CD4-positive, alpha-beta T cell treated with Interleukin-4 for 4 hours (primary cell): ENCODE measurements at regions not wholly inside any gene's neighbourhood (a gene's known extent, or its start where the extent isn't known, plus 50 kb on each side); places are given as distances from the start of the nearest gene placed in this dataset.

Experiments used
- DNase-seq: peaks from one replicate; pipeline ENCODE4 v3.0.0-alpha.2; 2020

DNA sequence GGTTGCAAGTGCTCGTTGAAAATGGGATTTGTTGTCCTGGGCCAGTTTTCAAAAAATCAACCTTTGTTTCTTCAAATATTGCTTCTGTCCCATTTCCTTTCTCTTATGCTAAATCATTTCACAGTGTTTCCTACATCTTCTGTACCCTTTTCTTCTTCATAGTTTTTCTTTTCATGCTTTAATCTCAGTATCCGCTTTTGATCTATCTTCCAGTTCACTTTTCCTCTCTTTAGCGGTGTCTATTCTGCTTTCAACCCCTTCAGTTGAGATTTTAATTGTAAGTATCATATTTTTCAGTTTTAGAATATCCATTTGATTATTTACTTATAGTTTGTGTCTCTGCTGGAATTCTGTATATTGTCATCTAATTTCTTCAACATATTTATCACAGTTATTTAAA lies 311.7 kb upstream of the TPM1 start:
- DNase-seq, result no peak

- DNase-seq, result no peak
Measured at GRCh38 chr15:62732078-62732477, 310.5 kb upstream of the TPM1 start.

GRCh38 chr15:62734706-62735105 lies 307.8 kb upstream of the TPM1 start:
- no peak for DNase-seq

- DNase-seq, result no peak
Measured at GRCh38 chr15:62736756-62737155, 305.8 kb upstream of the TPM1 start.

GRCh38 chr15:62737551-62737950 lies 305.0 kb upstream of the TPM1 start:
- no peak for DNase-seq

DNA sequence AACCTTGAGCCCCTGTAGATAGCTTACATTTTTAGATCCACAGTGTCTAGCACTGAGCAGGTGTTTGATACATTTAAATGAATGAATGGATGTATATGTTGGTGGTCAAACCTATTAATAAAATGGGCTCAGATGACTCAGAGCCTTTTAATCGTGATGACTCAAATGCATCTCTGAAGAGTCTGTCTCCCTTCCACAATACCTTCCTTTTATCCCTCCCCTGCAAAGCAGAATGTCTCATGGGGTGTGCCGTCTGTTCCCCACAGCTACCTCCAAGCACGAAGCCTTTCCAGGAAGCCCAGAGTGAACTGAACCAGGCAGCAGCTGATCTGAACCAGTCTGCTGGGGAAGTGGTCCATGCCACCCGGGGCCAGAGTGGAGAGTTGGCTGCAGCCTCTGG lies 303.5 kb upstream of the TPM1 start:
- no peak for DNase-seq

- DNase-seq, result no peak
Measured at GRCh38 chr15:62739507-62739906, 303.0 kb upstream of the TPM1 start.

DNA sequence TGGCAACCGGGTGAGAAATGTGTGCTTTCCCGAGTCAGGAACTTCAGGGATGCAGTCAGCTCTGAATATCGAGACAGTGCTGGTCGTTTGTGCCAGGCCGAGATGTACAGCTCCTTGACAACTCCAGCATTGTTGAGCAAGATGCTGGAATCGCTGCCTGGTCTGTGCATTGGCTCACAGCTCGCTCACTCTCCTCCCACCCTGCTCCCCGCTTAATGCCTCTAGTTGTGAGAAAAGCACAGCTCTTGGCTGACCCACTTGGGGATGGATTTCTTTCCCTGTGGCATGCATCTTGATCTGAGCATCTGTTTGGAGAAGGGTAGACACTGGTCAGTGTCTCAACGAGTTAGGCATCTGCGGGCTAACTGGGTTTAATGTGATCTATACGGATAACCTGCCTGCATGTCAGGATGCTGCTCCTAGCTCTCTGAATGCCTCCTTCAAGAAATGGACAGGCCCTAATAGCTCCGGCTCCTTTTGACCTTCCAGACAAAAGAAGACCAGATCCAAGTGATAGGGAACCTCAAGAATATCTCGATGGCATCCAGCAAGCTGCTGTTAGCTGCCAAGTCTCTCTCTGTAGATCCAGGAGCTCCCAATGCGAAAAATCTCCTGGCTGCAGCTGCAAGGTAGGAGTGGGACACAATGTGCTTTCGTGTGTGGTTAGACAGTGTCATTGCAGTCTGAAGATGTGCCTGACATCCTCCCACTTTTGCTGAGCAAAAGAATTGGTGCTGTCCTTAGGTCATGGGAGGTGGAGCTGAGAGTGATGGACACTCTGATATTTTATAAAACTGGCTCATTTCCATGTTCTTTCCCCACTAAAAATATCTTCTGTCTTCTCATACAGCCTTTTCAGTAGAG lies 302.2 kb upstream of the TPM1 start:
- no peak for DNase-seq

DNA sequence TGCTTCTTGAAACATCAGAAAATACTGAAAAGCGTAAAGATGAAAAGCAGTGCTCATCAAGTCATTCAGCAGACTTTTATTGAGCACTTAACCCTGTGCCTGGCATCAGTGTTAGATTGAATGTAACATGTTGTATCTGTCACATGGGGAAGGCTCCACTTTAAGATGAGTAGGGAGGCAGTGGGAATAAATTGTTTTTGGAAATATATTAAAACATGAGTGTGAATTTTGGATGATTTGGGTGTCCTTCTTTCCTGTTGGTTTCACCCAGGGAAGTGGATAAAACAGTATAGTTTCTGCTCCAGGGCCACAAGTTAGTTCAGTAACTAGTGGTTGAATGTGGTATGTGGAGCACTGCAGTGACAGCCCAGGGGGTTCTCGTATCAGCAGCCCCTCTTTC lies 301.4 kb upstream of the TPM1 start:
- no peak for DNase-seq

DNA sequence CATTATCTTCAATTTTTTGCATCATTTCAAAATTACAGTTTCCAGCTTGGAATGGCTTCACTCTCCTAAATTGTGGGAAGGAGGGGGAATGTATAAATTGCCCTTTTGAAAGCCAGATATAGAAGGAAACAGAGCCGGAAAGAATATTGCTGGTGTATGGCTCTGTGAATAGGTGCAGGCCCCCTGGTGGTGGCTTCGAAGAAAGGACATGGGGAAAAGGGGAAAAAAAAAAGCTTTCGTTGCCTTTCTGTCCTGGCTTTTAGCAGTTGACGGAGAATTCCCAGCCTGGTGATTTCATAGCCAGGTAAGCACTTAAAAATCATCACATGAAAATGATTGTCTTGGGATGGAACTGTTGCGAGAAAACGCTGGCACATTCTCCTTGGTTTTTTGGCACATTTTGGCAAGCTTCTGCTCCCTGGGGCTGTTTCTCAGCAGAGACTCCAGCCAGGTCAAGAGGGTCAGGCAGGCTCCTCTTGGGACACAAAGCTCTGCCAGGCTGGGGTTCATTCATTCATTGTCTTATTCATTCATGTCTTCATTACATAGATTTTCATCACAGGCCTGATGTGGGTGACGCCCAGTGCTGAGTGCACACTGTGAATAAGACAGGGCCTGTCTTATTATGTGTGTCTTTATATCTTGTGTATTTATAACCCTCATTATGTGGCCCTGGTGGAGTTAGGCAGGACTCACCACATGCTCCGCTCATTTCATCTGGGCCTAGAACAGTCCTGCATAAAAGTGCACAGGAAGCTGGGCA lies 300.0 kb upstream of the TPM1 start:
- DNase-seq, result peak; percentile 30

GRCh38 chr15:62745621-62746225 lies 296.8 kb upstream of the TPM1 start:
- DNase-seq, result no peak

DNA sequence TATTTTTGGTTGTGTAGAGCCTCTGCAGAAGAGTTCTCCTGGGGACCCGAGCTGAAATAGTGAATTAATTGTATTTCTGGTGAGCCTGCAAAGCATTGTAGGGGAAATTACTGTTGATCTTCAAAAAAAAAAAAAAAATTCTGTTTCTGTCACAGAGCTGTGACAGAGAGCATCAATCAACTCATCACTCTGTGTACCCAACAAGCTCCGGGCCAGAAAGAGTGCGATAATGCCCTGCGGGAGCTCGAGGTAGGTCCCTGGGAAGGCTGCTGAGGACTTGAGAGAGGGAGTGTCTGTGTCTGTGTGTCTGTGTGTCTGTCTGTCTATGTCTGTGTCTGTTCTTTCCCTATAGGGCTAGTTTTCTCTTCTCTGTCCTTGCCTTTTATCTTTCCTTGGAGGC lies 294.4 kb upstream of the TPM1 start:
- DNase-seq, result no peak

- DNase-seq, result no peak
Measured at GRCh38 chr15:62749036-62749815, 293.3 kb upstream of the TPM1 start.

DNA sequence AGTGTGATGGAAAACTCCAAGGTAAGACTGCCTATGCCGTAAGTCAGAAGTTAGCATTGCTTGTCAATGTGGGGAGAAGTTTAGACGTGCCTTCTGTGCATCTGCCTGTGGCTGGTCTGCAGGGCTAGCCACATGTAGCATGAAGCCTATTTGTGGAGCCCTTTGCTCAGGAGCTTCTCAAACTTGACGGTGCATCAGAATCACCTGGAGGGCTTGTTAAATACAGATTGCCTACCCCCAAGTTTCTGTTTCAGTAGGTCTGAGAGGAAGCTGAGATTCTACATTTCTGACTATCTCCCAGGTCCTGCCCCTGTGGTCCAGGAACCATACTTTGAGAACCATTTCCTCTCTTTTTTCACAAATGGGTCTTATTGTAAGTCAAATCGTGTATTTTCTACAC lies 292.1 kb upstream of the TPM1 start:
- DNase-seq, result no peak

DNA sequence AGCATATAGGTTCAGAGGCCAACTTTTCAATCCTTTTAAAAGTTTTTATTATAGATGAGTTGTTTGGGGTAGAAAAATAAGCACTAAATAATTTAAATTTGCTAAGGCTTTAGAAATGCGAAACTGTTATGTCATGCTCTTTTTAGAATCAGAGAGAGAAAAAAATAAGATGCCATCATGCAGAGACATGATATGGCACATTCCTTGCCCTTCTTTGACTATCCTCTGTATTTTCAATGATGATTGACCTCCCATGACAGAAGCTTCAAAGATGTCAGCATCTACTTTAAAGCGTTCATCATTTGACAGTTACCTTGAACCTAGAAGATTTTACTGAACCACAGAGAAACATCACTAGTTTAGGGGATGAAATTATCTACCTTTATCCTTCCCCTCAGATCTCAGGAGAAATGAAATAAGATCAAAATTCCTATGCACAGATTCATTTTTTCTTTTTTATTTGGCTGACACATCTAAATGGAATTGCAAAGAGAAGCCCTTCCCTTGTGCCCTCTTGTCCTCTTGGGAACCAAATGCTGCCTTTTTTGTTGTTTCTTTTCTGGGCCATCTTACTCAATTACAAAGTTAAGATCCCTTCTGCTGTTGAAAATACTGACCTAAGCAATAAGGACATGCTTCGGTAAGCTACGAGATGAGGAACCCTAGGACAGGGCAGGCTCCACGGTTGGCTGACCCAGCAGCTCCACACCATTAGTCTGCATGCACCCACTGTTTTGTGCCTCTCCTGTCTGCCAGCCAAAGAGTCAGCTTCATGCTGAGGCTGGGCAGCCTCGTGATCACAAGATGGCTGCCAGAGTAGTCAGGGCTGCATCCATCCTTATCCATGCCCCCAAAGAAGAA lies 289.7 kb upstream of the TPM1 start:
- DNase-seq, result no peak

DNA sequence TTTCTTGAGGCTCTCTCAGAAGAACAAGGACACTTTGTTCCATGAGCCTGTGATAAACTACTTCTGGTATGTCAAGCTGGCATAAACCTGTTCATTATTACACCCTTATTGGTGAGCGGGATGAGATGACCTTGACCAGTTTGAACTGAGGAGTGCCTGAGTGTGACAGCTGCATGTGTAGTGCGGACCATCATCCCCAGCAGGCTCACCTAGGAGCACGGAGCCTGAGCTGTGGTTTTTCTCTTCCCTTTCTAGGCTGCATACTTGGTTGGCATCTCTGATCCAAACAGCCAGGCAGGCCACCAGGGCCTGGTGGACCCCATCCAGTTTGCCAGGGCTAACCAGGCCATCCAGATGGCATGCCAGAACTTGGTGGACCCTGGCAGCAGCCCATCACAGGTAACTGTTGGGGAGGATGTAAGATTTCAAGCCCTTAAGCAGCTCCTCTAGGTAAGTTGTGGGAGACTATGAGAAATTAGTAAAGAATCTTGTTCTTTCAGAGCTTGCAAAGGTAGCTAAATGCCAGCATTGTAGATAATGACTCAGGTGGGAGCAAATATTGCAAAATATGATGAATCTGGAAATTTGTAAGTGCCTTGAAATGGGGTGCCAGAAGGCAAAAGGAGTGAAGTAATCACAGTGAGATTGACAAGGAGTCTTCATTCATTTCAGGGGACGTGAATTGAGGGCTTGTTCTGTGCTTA lies 288.9 kb upstream of the TPM1 start:
- DNase-seq, result no peak

DNA sequence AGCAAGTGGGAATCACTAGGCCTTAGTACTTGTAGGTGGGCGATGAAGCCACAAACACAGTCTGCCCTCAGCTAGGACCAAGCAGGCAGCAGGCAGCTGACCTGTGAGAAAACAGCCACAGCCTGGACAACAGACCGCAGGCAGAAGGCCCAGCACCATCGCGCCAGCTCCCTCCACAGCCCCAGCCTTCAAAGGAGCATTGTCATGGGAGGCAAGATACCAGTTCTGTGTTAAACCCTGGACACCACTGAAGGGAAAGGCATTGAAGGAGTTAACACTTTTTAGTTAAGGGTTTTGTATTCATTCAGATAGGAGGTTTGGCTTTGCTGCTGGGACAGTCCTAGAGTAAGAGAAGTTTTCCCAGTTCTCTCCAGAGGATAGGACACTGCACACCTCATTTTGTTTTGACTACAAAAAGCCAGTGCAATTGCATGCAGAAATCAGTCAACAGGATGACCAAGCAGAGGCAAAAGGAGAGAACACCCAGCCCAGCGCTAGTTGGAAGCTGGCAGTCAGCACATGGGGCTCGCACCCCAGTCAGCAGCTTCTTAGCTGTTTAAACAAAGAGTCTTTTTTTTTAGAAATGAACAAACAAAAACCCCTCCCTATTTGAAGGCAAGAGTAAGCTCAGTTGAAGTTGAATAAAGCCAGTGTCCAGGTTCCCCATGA lies 286.1 kb upstream of the TPM1 start:
- no peak for DNase-seq

GRCh38 chr15:62756995-62757360 lies 285.6 kb upstream of the TPM1 start:
- DNase-seq, result no peak

GRCh38 chr15:62757535-62757934 lies 285.0 kb upstream of the TPM1 start:
- no peak for DNase-seq

- DNase-seq, result no peak
Measured at GRCh38 chr15:62758126-62758951, 284.2 kb upstream of the TPM1 start.
